GM04504 (cell line): ENCODE measurements at regions not wholly inside any gene's neighbourhood (a gene's known extent, or its start where the extent isn't known, plus 50 kb on each side); places are given as distances from the start of the nearest gene placed in this dataset.
"Not testable (repeated sequence)": the region's sequence is repeated elsewhere in the genome, so short reads cannot be mapped to it uniquely, and the experiment has no call there.

ENCODE experiments used
- DNase-seq: peaks from one replicate; pipeline ENCODE4 v3.0.0-alpha.2; 2012; ENCODE audit warnings: low read depth

GRCh38 chr10:65786279-65786678, 1139.6 kb upstream of the LRRTM3 start:
- DNase-seq: no peak

- no peak for DNase-seq
Measured at GRCh38 chr10:65787571-65787970, 1138.3 kb upstream of the LRRTM3 start.

GRCh38 chr10:65788271-65788670, 1137.6 kb upstream of the LRRTM3 start:
- no peak for DNase-seq

- no peak for DNase-seq
Measured at GRCh38 chr10:65791979-65792378, 1133.9 kb upstream of the LRRTM3 start.

GRCh38 chr10:65793738-65794425, 1132.0 kb upstream of the LRRTM3 start:
- no peak for DNase-seq

GRCh38 chr10:65794861-65795260, 1131.0 kb upstream of the LRRTM3 start:
- DNase-seq: not testable (repeated sequence)

GRCh38 chr10:65796472-65796871, 1129.4 kb upstream of the LRRTM3 start:
- DNase-seq: no peak

- no peak for DNase-seq
Measured at GRCh38 chr10:65798133-65798532, 1127.7 kb upstream of the LRRTM3 start.

GRCh38 chr10:65802391-65802790, 1123.4 kb upstream of the LRRTM3 start:
- no peak for DNase-seq

GRCh38 chr10:65805511-65805910, 1120.3 kb upstream of the LRRTM3 start:
- DNase-seq: no peak

- no peak for DNase-seq
Measured at GRCh38 chr10:65805993-65806392, 1119.8 kb upstream of the LRRTM3 start.

- DNase-seq: no peak
Measured at GRCh38 chr10:65808687-65809333, 1117.0 kb upstream of the LRRTM3 start.

- no peak for DNase-seq
Measured at GRCh38 chr10:65811931-65812525, 1113.8 kb upstream of the LRRTM3 start.

- no peak for DNase-seq
Measured at GRCh38 chr10:65816536-65816935, 1109.3 kb upstream of the LRRTM3 start.

GRCh38 chr10:65818990-65819389, 1106.8 kb upstream of the LRRTM3 start:
- no peak for DNase-seq

- no peak for DNase-seq
Measured at GRCh38 chr10:65827359-65827758, 1098.5 kb upstream of the LRRTM3 start.

GRCh38 chr10:65838811-65839210, 1087.0 kb upstream of the LRRTM3 start:
- DNase-seq: no peak

- no peak for DNase-seq
Measured at GRCh38 chr10:65843203-65843602, 1082.6 kb upstream of the LRRTM3 start.

- no peak for DNase-seq
Measured at GRCh38 chr10:65845916-65846315, 1079.9 kb upstream of the LRRTM3 start.

- DNase-seq: no peak
Measured at GRCh38 chr10:65846541-65846940, 1079.3 kb upstream of the LRRTM3 start.

GRCh38 chr10:65846949-65847348, 1078.9 kb upstream of the LRRTM3 start:
- DNase-seq: no peak

- no peak for DNase-seq
Measured at GRCh38 chr10:65847436-65848230, 1078.2 kb upstream of the LRRTM3 start.

GRCh38 chr10:65858841-65859240, 1067.0 kb upstream of the LRRTM3 start:
- no peak for DNase-seq
